ENCODE measurements at regions not wholly inside any gene's neighbourhood (a gene's known extent, or its start where the extent isn't known, plus 50 kb on each side); places are given as distances from the start of the nearest gene placed in this dataset.

GRCh38 chr21:25079053-25079452, 528.2 kb downstream of the MRPL39 start:
- TF ChIP-seq, protein P1, sequence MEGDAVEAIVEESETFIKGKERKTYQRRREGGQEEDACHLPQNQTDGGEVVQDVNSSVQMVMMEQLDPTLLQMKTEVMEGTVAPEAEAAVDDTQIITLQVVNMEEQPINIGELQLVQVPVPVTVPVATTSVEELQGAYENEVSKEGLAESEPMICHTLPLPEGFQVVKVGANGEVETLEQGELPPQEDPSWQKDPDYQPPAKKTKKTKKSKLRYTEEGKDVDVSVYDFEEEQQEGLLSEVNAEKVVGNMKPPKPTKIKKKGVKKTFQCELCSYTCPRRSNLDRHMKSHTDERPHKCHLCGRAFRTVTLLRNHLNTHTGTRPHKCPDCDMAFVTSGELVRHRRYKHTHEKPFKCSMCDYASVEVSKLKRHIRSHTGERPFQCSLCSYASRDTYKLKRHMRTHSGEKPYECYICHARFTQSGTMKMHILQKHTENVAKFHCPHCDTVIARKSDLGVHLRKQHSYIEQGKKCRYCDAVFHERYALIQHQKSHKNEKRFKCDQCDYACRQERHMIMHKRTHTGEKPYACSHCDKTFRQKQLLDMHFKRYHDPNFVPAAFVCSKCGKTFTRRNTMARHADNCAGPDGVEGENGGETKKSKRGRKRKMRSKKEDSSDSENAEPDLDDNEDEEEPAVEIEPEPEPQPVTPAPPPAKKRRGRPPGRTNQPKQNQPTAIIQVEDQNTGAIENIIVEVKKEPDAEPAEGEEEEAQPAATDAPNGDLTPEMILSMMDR (IDR thresholded peaks at IDR 0.05): no peak
- no peak for TF ChIP-seq POLR2A (IDR thresholded peaks at IDR 0.05)

Data from body of pancreas (tissue), 4 donors.